ENCODE measurements at regions not wholly inside any gene's neighbourhood (a gene's known extent, or its start where the extent isn't known, plus 50 kb on each side); places are given as distances from the start of the nearest gene placed in this dataset.

DNA sequence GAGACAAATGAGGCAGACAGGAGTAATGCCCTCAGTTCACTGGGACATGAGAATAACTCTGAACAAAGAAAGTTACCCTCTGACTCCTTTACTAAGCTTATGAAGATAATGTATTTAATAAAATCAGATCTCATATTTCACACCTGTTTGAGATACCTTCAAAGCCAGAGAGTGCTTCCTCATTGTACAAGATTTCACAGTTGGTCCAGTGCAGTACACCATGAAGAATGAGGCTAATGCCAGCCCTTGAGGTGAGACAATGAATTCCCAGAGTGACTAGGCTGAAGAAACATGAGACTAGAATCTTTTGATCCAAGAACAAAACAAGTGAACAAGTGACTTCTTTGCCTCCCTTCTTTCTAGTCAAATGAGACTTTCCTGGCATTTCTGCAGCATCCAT, 1133.8 kb downstream of the TUSC7 start:
- Histone ChIP-seq H3K27ac (no peak overlapping the region), H3K4me1 (no peaks in the 10 kb centered on the region), H3K27me3 (no peaks in the 10 kb centered on the region), H3K36me3 (no peaks in the 10 kb centered on the region), H3K9me3 (no peaks in the 10 kb centered on the region), H3K4me3 (no peak overlapping the region)
- TF ChIP-seq POLR2AphosphoS5 (IDR thresholded peaks at IDR 0.05) (no peak), EP300 (IDR thresholded peaks at IDR 0.05) (no peak), POLR2A (IDR thresholded peaks at IDR 0.05) (no peak)
- TF ChIP-seq, protein P1, sequence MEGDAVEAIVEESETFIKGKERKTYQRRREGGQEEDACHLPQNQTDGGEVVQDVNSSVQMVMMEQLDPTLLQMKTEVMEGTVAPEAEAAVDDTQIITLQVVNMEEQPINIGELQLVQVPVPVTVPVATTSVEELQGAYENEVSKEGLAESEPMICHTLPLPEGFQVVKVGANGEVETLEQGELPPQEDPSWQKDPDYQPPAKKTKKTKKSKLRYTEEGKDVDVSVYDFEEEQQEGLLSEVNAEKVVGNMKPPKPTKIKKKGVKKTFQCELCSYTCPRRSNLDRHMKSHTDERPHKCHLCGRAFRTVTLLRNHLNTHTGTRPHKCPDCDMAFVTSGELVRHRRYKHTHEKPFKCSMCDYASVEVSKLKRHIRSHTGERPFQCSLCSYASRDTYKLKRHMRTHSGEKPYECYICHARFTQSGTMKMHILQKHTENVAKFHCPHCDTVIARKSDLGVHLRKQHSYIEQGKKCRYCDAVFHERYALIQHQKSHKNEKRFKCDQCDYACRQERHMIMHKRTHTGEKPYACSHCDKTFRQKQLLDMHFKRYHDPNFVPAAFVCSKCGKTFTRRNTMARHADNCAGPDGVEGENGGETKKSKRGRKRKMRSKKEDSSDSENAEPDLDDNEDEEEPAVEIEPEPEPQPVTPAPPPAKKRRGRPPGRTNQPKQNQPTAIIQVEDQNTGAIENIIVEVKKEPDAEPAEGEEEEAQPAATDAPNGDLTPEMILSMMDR (IDR thresholded peaks at IDR 0.05) = no peak
- no peak for ATAC-seq

DNA sequence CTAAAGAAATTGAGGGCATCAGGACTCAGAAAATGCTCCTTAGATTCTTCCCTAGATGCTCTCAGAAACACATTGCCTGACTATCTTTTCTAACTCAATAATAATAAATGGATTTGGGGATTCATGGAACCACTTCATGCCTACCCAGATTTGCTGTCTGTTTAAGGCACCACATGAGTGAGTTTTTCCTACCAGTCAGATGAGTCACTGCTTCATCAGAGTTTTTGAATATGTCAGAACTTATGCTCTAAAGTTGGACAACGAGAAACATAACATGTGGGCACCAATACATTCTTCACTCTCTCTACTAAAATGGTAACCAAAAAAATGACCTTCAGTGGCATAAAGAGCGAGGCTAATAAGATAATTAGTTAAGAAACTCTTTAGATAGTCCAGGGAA, 1135.1 kb downstream of the TUSC7 start:
- TF ChIP-seq, protein P1 (IDR thresholded peaks at IDR 0.05) = no peak
- TF ChIP-seq POLR2A (IDR thresholded peaks at IDR 0.05) = no peak
- no peak for TF ChIP-seq EP300 (IDR thresholded peaks at IDR 0.05)
- no peak for TF ChIP-seq POLR2AphosphoS5 (IDR thresholded peaks at IDR 0.05)
- no peaks in the 10 kb centered on the region for H3K9me3 ChIP-seq
- H3K27me3 ChIP-seq = no peaks in the 10 kb centered on the region
- ATAC-seq = no peak
- H3K4me3 ChIP-seq = no peak overlapping the region
- H3K4me1 ChIP-seq = no peaks in the 10 kb centered on the region
- no peaks in the 10 kb centered on the region for H3K36me3 ChIP-seq
- no peak overlapping the region for H3K27ac ChIP-seq
- WGBS, 2 donors (ENCODE audit: low coverage in 1 of 2) = 83 to 100% methylated on average over 1 of the region's 2 CpGs

DNA sequence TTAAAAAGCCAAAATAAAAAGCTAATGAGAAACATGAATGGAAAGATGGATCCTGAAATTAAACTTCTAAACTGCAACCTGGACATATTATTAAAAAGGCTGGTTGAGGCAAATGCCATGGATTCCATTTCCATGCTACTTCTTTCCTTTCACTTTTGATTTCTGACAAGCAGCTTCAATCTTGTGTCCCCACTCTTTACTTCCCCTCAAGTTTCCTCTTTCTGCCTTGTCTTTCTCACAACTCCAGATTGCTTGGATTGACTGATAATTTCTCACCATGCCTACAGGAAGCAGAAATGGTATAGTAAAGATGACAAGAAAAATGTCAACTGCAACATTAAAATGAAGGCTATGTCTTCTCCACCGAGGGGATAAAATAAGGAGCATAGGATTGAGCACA, 1136.7 kb downstream of the TUSC7 start:
- Histone ChIP-seq H3K27ac (no peak overlapping the region), H3K36me3 (no peaks in the 10 kb centered on the region), H3K4me3 (no peak overlapping the region), H3K4me1 (no peaks in the 10 kb centered on the region), H3K9me3 (no peaks in the 10 kb centered on the region), H3K27me3 (no peaks in the 10 kb centered on the region)
- 67 to 80% methylated on average over 1 of the region's 1 CpG for WGBS, 2 donors (ENCODE audit: low coverage in 1 of 2)
- TF ChIP-seq EP300 (IDR thresholded peaks at IDR 0.05) = no peak
- TF ChIP-seq POLR2A (IDR thresholded peaks at IDR 0.05) = no peak
- TF ChIP-seq, protein P1 (IDR thresholded peaks at IDR 0.05) = no peak
- TF ChIP-seq POLR2AphosphoS5 (IDR thresholded peaks at IDR 0.05) = no peak
- no peak for ATAC-seq

- TF ChIP-seq POLR2A (IDR thresholded peaks at IDR 0.05) = no peak
- TF ChIP-seq EP300 (IDR thresholded peaks at IDR 0.05) = no peak
- TF ChIP-seq POLR2AphosphoS5 (IDR thresholded peaks at IDR 0.05) = no peak
- TF ChIP-seq, protein P1 (IDR thresholded peaks at IDR 0.05) = no peak
- Histone ChIP-seq H3K4me3 (no peak overlapping the region), H3K36me3 (no peaks in the 10 kb centered on the region), H3K27ac (no peak overlapping the region), H3K27me3 (no peaks in the 10 kb centered on the region), H3K9me3 (no peaks in the 10 kb centered on the region), H3K4me1 (no peaks in the 10 kb centered on the region)
- no peak for ATAC-seq
Measured at GRCh38 chr3:117848606-117849005, 1139.0 kb downstream of the TUSC7 start.

- 75 to 88% methylated on average over 5 of the region's 5 CpGs for WGBS, 2 donors (ENCODE audit: low coverage in 1 of 2)
- TF ChIP-seq POLR2A (IDR thresholded peaks at IDR 0.05) (no peak), EP300 (IDR thresholded peaks at IDR 0.05) (no peak), POLR2AphosphoS5 (IDR thresholded peaks at IDR 0.05) (no peak)
- TF ChIP-seq, protein P1 (IDR thresholded peaks at IDR 0.05) = no peak
- H3K36me3 ChIP-seq = no peaks in the 10 kb centered on the region
Measured at GRCh38 chr3:117853923-117854668, 1144.5 kb downstream of the TUSC7 start.

More at GRCh38 chr3:117853923-117854668, 1144.5 kb downstream of the TUSC7 start:
- Histone ChIP-seq H3K27ac (no peak overlapping the region), H3K4me1 (no peaks in the 10 kb centered on the region), H3K27me3 (no peaks in the 10 kb centered on the region), H3K9me3 (no peaks in the 10 kb centered on the region), H3K4me3 (no peak overlapping the region)
- no peak for ATAC-seq
